ENCODE measurements at regions not wholly inside any gene's neighbourhood (a gene's known extent, or its start where the extent isn't known, plus 50 kb on each side); places are given as distances from the start of the nearest gene placed in this dataset.

DNA sequence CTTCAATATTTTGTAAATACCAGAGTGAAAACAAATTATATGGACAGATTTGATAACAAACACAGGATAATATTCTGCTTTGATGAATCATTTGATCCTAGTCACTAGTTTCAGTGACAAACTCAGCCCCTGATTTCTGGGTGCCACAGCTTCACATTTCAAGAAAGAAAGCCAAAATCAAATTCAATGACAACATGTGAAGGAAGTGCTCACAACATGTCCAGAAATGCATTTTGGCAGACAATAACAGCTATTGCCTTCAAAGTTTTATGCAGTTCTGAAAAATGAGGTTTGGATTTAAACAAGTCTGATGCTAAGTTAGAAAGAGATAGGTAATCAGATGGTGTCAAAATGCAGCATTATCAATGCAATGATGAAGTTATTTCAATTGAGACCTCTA, 106.9 kb upstream of the PIEZO2 start:
- TF ChIP-seq TAF1 (conservative IDR thresholded peaks at IDR 0.05) (no peak), CTCF (IDR thresholded peaks at IDR 0.05; ENCODE audit: low read depth, low read length, missing input control) (no peak), SP1 (IDR thresholded peaks at IDR 0.05) (no peak), HNF4G (IDR thresholded peaks at IDR 0.05) (no peak), RAD21 (IDR thresholded peaks at IDR 0.05) (no peak)
- TF ChIP-seq, protein P1, sequence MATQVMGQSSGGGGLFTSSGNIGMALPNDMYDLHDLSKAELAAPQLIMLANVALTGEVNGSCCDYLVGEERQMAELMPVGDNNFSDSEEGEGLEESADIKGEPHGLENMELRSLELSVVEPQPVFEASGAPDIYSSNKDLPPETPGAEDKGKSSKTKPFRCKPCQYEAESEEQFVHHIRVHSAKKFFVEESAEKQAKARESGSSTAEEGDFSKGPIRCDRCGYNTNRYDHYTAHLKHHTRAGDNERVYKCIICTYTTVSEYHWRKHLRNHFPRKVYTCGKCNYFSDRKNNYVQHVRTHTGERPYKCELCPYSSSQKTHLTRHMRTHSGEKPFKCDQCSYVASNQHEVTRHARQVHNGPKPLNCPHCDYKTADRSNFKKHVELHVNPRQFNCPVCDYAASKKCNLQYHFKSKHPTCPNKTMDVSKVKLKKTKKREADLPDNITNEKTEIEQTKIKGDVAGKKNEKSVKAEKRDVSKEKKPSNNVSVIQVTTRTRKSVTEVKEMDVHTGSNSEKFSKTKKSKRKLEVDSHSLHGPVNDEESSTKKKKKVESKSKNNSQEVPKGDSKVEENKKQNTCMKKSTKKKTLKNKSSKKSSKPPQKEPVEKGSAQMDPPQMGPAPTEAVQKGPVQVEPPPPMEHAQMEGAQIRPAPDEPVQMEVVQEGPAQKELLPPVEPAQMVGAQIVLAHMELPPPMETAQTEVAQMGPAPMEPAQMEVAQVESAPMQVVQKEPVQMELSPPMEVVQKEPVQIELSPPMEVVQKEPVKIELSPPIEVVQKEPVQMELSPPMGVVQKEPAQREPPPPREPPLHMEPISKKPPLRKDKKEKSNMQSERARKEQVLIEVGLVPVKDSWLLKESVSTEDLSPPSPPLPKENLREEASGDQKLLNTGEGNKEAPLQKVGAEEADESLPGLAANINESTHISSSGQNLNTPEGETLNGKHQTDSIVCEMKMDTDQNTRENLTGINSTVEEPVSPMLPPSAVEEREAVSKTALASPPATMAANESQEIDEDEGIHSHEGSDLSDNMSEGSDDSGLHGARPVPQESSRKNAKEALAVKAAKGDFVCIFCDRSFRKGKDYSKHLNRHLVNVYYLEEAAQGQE (IDR thresholded peaks at IDR 0.05): no peak

Data from liver (tissue), 3 donors.